ENCODE measurements at regions not wholly inside any gene's neighbourhood (a gene's known extent, or its start where the extent isn't known, plus 50 kb on each side); places are given as distances from the start of the nearest gene placed in this dataset.
A peak's percentile ranks its signal among the peaks of the same experiment; 100 is the strongest.
"Not testable (repeated sequence)": the region's sequence is repeated elsewhere in the genome, so short reads cannot be mapped to it uniquely, and the experiment has no call there.

DNA sequence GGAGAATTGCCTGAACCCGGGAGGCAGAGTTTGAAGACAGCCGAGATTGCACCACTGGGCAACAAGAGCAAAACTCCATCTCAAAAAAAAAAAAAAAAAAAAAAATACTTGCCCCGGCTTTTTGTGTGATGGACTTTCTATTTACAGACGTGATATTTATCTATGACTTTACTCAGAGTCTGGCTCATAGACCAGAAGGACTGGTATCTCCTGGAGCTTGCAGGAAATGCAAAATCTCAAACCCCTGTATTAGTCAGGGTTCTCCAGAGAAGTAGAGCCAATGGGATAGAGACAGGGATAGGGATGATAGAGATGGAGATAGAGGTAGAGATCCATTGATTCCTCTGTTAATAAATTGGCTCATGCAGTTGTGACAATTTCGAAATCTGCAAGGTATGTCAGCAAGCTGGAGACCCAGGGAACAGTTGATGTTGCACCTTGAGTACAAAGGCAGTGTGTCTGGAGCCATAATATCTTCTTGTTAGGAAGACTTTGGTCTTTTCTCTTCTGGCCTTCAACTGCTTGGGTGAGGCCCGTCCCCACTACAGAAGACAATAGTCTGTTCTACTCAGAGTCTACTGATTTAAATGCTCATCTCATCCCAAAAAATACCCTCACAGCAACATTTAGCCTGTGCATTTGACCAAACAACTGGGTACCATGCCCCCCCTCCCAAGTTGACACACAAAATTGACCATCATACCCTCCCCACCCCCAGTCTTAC is 195.4 kb upstream of the MSX2 start:
- no peak for DNase-seq

DNA sequence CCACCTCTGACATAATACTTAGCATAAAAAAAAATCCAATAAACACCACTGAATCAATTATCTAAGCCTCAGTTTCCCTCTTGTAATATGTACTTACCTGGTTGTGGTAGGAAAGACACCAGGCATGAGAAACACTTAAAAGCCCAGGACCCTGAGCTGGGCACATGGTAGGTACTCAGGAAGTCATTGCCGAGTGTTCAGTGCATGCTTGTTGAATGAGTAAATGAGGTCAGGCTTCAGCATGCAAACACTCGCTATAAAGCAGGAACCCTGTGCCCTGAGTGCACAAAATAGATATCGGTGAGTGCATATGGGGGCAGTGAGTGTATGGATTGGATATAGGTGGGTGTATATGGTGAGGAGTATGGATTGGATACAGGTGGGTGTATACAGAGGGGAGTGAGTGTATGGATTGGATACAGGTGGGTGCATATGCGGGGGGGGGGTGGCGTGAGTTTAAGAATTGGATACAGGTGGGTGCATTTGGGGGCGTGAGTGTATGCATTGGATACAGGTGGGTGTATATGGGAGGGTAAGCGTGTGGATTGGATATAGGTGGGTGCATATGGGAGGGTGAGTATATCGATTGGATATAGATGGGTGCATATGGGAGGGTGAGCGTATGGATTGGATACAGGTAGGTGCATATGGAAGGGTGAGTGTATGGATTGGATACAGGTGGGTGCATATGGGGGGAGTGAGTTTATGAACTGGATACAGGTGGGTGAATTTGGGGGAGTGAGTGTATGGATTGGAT is 194.3 kb upstream of the MSX2 start:
- no peak for DNase-seq

DNA sequence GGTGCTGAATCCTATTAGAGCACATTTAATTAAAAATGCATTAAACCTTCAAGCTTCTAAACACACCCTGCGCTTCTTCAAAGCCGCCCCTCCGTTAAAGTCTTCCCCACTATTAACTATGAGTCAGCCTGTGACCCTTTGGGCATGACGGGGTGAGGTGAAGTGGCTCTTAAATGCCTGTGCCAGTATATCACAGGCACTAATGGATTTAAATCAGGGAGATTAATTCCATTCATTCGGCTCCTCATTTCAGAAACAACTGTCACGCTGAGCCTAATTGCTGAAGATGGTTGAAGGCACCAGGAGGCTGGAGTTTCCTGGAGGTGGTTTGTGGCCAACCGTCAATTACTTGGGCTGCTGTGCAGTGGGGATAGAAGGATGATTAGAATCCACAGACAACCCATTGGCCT is 192.6 kb upstream of the MSX2 start:
- peak; percentile 71 for DNase-seq

DNA sequence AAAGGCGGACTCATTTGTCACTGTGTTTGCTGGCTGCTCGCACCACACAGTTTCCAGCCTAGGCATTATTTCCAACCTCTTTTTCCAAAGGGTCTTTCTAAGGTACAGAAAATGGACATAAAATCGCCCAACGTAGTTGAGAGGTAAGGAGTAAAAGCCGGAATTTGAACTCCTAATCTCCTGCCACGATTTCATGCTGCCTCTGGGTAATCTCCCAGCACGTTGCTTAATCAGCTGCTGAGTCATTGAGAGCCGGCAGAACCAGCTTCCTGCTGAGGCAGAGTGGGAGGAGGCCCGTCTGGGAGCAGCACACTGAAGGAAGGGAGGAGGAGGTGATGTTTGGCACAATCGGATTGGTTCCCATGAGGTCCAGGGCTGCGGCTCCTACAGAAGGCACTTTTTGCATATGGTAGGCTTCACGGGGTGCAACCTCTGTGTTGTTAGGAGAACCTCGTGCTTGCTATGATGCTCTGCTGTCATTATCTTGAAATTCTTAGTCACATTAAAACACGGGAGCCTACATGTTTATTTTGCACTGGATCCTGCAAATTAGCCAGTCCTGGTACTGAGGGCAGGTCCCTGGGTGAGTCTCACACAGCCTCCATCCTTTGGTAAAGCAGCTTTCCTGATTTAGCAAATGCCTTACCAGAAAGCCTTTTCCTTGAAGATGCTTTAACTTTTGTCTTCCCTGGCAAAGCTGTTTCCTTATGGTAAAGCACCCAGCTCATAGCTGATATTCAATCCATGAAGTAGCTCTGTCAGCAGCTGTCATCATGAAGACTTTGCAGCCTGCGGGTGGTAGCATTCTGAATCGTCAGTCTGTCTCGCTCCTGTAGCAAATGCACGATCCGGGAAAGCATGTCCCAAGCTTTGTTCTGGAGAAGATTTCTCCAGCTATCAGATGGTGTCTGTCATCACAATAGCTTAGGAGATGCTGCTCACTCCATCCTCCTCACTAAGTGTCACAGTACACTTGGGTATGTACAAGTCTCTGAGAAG is 191.6 kb upstream of the MSX2 start:
- peak; percentile 98 for DNase-seq

DNA sequence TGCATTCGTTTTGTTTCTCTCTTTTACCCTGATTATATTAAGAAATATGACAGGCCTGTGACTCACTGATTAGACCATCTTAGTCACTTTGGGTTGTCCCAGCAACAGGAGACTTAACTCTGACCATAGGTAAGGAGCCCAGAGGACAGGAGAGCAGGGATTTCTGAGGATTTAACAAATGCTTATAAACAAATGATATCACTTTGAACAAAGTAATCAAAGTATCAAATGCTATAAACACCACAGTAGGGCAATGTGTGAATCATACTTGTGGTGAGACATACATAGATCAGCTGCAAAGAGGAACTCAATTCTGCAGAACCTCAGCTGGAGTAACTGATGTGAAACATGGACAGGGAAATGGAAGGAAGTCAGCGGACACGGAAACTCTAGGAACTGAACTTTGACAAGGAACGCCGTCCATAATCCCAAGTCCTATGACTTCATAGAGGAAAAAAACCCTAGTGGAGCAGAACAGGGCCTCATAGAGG is 190.6 kb upstream of the MSX2 start:
- no peak for DNase-seq

DNA sequence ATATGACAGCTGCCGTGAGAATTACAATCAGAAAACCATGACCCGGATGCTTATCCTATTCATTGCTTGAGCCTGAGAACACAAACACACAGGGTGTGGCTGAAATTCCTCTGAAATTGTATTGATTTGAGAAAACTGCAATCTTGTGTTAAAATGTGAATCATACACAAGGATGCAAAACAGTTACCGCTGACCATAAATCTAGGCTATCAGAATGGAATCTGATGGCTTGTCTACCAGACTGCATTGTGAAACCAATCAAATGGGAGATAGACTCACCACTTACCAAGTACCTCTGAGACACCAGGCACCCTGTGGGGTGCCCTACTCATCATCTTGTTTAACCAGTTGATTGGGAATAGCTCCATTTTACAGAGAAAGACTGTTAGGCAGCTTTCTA is 188.7 kb upstream of the MSX2 start:
- peak; percentile 84 for DNase-seq

DNA sequence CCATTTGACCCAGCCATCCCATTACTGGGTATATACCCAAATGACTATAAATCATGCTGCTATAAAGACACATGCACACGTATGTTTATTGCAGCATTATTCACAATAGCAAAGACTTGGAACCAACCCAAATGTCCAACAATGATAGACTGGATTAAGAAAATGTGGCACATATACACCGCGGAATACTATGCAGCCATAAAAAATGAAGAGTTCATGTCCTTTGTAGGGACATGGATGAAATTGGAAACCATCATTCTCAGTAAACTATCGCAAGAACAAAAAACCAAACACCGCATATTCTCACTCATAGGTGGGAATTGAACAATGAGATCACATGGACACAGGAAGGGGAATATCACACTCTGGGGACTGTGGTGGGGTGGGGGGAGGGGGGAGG is 184.6 kb upstream of the MSX2 start:
- DNase-seq: not testable (repeated sequence)

DNA sequence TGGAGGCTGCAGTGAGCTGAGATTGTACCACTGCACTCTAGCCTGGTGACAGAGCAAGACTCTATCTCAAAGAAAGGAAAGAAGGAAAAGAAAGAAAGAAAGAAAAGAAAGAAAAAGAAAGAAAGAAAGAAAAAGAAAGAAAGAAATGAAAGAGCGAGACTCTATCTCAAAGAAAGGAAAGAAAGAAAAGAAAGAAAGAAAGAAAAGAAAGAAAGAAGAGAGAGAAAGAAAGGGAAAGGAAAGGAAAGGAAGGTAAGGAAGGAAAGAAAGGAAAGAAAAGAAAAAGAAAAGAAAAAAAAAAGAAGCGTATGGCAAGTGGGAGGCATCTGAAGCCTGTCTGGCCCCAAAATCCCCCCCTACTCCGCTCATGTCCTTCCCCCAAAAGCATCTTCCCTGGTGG is 182.3 kb upstream of the MSX2 start:
- no peak for DNase-seq

DNA sequence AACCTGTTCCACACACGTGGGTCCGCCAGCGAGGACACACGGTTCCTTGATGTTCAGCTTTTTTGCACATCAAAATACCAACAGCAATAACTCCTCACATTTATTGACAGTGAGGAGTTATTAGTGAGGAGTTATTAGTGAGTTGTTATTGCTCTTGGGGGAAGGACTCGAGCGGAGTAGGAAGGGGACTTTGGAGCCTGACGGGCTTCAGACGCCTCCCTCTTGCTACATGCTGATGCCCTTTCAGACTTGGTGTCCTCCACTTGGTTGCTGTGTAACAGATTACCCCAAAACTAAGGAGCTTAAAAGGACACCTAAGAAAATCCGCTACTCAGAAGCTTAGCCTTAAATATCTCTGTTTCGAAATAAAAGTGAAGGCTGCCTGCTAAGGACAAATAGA is 181.9 kb upstream of the MSX2 start:
- DNase-seq: no peak

DNA sequence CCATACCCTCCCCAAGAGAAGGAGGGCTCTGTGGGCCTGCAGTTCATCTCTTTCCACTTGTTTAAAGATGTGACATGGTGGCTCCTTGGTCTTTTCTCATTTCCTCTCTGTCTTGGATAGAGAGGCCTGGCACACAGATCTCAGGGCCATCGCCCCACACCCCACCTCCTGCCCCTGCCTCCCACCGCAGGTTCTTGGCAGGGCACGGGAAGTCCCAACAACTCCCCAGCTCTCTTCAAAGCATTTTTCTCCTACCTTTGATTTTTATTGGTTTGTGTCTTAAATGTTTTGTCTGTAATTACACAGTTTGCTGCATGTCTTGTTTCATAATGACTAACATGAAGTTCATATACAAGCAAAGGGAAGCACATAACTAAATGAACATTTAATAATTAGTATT is 178.5 kb upstream of the MSX2 start:
- no peak for DNase-seq

DNA sequence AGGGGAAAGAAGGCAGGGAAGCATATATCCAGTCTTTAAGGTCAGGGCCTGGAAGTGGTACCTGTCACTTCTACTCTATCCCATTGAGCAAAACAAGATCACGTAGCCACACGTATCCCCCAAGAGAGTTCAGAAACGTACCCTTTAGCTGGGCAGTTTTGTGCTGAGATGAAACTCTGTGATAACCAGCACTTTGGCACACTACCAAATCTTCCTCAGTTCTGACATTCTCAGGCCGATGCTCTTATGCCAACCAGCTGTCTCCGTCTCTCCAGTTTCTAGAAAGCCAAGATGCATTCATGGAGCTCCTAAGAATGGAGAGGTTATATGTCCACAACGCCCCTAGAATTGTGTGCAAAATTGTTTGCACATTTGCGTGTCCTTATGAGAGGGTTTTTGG is 176.6 kb upstream of the MSX2 start:
- DNase-seq: no peak

DNA sequence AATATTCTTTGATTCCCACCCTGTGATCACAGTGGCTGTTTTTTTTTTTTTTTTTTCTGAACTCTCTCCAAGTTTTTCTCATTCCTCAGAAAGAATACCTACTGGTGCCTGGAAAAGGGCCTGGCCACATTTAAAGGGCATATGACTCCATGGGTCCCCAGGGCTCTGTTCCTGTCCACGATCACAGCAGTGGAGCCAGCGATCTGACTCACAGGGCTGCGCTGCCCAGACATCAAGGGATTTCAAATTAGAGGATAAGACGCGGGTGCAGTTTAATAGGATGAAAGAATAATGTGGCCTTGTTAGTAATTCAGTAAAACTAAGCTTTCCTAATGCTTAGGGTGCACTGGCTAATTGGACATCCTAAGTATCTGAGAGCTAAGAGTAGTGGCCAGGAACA is 175.1 kb upstream of the MSX2 start:
- peak; percentile 77 for DNase-seq

DNA sequence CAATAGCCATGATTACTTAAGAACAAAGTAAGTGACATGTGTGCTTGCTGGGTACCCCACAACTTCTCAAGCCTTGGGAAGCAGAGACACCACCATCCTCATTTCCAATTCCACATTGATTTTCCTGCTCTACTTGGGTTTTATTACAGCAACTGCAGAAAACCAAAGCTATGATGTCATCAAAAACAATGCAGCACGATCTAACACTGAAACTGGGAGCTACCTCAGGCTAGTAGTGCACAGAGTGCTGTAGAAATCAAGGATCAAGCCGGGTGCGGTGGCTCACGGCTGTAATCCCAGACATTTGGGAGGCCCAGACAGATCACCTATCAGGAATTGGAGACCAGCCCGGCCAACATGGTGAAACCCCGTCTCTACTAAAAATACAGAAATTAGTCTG is 174.4 kb upstream of the MSX2 start:
- no peak for DNase-seq

DNA sequence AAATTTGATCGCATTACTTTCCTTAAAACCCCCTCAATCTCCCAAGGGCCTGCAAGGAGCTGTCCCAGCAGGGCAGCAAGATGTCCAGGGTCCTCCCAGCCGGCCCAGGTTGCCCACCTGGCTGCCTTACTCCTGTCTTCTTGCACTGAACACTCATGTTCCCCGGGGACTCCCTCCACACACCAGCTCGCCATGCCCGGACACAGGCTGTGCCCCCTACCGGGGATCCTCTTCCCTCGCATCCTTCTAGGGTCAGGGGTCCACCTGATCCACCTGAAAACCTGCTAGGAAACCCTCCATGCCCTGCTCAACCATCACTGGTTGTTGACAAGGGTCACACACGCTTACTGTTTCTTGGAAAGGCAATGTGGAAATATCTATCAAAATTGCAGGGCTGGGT is 172.0 kb upstream of the MSX2 start:
- DNase-seq: peak; percentile 53

DNA sequence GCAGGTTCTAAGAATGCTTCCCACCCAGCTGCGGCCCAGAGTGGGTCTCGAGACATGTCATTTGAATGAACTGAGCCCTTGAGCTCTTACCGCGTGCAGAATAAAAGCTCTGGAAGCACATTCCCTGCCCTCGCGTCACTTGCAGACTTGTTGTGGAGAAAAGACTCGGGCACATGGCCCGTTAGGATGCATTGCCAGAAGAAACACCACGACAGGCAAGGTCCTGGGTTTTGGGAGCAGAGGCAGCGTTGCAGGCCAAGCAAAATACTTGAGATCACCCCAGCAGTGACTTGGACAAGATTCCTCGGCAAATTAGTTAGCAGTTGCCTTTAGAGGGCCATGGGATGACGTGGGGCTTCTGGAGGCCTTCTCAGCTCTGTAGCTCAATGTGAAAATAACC is 170.8 kb upstream of the MSX2 start:
- DNase-seq: peak; percentile 46

DNA sequence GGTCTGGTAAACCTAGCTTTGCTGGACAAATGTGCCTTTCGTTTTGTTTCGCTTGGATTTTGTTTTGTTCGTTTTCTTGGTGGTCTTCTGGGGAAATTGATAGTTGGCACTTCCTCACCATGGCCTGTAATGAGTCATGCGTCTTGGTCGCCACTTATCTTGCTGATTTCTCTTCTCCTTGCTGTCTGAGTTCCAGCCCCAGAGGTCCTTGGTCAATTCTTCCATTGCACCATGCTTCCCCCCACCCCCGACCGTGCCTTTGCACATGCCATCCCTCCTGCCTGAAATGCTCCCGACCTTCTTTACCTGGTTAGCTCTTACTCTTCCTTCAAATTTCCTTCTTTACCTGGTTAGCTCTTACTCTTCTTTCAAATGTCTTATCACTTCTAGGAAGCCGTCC is 168.7 kb upstream of the MSX2 start:
- peak; percentile 58 for DNase-seq

DNA sequence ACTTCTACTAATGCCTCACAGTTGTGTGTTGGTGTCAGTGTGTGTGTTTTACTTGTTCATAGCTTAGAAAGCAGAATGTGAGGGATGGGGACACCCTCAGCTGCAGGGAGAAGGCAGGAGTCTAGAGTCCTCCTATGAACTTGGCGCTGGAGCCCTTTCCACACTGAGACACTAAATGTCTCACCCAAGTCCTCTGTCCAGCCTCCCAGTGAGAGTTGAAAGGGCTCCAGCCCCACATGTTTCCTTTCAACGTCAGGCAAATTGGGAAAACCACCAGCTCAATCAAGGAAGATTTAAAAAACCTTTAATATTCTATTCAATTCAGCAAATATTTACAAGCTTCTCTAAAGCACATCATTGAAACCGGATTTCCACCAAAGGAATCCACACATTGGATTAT is 167.6 kb upstream of the MSX2 start:
- DNase-seq: no peak

DNA sequence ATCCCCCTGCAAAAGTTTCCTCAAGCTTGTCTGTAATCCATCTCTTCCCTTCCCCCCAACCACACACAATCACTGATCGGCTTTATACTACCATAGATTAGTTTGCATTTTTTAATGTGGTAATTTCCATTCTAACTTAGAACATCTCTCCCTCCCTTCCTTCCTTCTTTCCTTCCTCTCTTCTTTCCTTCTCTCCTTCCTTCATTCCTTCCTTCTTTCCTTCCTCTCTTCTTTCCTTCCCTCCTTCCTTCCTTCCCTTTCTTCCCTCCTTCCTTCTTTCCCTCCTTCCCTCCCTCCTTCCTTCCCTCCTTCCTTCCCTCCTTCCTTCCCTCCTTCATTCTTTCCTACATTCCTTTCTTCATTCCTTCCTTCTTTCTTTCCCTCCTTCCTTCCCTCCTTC is 166.2 kb upstream of the MSX2 start:
- no peak for DNase-seq

DNA sequence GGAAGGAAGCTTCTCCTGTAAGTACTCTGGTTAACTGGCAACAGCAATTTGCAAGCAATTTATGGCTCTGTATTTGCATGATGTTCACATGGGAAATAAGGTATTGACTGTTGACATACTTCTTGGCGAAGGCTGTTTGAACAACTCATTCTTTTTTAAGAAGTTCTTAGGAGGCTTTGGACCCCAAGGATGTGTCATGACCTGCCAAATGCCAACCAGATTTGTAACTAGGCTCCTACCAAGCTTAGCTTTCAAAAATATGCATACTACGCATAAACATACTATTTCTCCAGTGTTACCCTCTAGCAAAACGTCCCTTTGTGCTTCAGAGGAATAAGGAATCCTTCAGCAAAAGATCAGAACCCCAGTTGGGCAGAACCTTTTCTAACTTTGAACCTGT is 165.2 kb upstream of the MSX2 start:
- no peak for DNase-seq

DNA sequence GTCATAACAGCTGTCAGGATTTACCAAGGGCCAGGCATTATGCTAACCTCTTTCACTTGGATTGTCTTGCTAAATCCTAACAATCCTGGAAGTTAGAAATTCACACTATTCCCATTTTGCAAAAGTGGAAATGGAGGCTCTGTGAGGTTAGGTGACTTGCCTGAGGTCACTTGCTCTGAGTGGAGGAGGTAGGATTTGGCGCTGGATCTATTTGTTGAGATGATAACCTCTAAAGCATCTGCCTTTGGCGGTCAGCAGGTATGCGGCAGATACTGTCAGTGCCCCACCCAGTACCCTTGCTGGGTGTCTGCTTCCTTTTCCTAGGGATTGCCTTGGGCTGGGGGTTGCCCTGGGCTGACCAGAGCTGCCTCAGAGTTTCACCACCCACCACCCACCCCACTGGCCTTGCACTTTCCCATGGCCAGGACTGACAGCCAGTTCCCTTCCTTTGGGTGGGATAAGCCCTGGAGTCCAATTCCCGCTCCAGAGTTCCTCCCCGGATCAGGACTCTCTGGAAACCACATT is 164.8 kb upstream of the MSX2 start:
- DNase-seq: no peak

DNA sequence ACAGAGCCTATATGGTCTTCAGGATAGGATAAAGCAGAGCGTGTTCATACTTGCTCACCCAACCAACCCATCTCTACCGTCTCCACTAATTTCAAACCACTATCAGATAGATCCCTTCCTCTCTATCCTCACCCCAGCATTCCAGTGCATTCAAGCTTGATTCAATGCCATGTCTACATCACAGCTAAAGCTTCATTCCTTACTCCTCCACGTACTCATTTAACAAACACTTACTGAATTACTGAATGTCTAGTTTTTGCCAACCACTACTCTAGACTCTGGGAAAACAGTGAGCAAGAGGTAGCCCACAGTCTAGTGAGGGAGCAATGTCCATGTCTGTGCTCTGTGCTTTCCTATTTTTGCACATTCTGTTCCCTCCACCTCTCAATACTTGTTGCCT is 163.5 kb upstream of the MSX2 start:
- DNase-seq: no peak

DNA sequence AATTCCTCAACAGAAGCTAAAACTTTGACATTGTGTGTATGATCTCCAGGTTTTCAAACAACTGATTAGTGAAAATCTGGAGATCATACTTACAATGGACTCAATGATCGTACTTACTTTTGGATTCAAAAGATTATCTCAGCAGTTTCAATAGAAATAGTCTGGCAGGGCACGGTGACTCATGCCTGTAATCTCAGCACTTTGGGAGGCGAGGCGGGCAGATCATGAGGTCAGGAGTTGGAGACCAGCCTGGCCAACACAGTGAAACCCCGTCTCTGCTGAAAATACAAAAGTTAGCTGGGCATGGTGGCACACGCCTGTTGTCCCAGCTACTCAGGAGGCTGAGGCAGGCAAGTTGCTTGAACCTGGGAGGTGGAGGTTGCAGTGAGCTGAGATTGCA is 161.3 kb upstream of the MSX2 start:
- not testable (repeated sequence) for DNase-seq

DNA sequence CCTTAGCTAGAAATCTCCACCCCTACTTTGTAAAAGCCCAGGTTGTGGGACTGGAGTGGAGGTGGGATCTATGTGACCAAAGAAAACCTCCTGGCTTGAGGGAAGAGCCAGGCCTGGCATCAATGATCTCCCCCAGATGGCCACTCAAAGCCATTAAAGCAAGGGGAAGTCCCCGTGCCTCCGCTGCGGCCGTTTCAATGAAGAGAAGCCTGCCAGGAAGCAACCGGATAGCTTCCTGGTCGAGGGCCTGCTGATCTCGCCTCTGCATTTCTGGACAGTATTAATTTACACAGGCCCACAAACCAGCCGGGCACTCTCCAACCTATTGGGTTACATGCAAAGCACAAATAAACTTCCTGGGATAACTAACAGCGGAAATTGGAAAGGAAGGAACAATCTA is 160.5 kb upstream of the MSX2 start:
- DNase-seq: no peak
